PC-3 (cell line): ENCODE measurements at regions not wholly inside any gene's neighbourhood (a gene's known extent, or its start where the extent isn't known, plus 50 kb on each side); places are given as distances from the start of the nearest gene placed in this dataset.

Source experiments
- ATAC-seq: fragments of 200-7000 bp; cut with Tn5 transposase; 2 replicates; pipeline ENCODE4 v1.9.1; 2020; ENCODE audit warnings: mild to moderate bottlenecking, moderate library complexity
- BruUV-seq: library from RNA; stranded (reverse); fragments of 400-500 nt; replicated peaks from 2 replicates; lab custom pipeline; 2021; lab: Mats Ljungman, UMichigan
- CTCF ChIA-PET: fragments of 300-600 bp; sonication (Branson Sonifier 250); formaldehyde crosslinking; loops from one replicate; lab custom pipeline; 2022; ENCODE audit warnings: antibody characterized with exemption; lab: Charles Lee
- POLR2A ChIA-PET: fragments of 300-600 bp; sonication (Branson Sonifier 250); formaldehyde crosslinking; loops from one replicate; lab custom pipeline; 2022; ENCODE audit warnings: antibody characterized with exemption; ENCODE audit not compliant: unreplicated experiment; lab: Charles Lee
- DNase-seq: peaks from one replicate; pipeline ENCODE4 v3.0.0-alpha.2; 2015
- H2AFZ ChIP-seq: fragments of 300-600 bp; sonication (generic); 2 replicates; pipeline ENCODE4 v1.6.0; 2016; ENCODE audit warnings: antibody characterized with exemption, low read length
- H3F3A ChIP-seq: fragments of 300-600 bp; sonication (generic); one replicate; pipeline ENCODE4 v1.6.0; 2017; ENCODE audit warnings: antibody characterized with exemption, low read length, control low read depth, mild to moderate bottlenecking; ENCODE audit not compliant: unreplicated experiment
- H3K27ac ChIP-seq: fragments of 300-600 bp; sonication (generic); 2 replicates; pipeline ENCODE4 v1.5.1; 2016; ENCODE audit warnings: mild to moderate bottlenecking, low read length
- H3K27me3 ChIP-seq: fragments of 300-600 bp; sonication (generic); 2 replicates; pipeline ENCODE4 v1.6.1; 2016; ENCODE audit warnings: low read length, mixed read lengths
- H3K36me3 ChIP-seq: fragments of 300-600 bp; sonication (generic); 2 replicates; pipeline ENCODE4 v1.6.1; 2016; ENCODE audit warnings: low read depth, mixed run types, low read length, mixed read lengths
- H3K4me1 ChIP-seq: fragments of 300-600 bp; sonication (generic); 2 replicates; pipeline ENCODE4 v1.5.1; 2016; ENCODE audit warnings: low read length; ENCODE audit not compliant: insufficient read depth
- H3K4me2 ChIP-seq: fragments of 300-600 bp; sonication (generic); 2 replicates; pipeline ENCODE4 v1.6.0; 2016; ENCODE audit warnings: low read length
- H3K4me3 ChIP-seq: fragments of 300-600 bp; sonication (generic); 2 replicates; pipeline ENCODE4 v1.5.1; 2016; ENCODE audit warnings: mild to moderate bottlenecking, low read length, mixed read lengths
- H3K79me2 ChIP-seq: fragments of 300-600 bp; sonication (generic); 2 replicates; pipeline ENCODE4 v1.6.1; 2017; ENCODE audit warnings: low read length, mixed read lengths
- H3K9ac ChIP-seq: fragments of 300-600 bp; sonication (generic); 2 replicates; pipeline ENCODE4 v1.6.0; 2016; ENCODE audit warnings: mild to moderate bottlenecking, low read length
- H3K9me2 ChIP-seq: fragments of 300-600 bp; sonication (generic); replicated peaks from 2 replicates; pipeline ENCODE4 v1.6.1; 2016; ENCODE audit warnings: mixed run types, low read length, mixed read lengths
- H3K9me3 ChIP-seq: fragments of 300-600 bp; sonication (generic); 2 replicates; pipeline ENCODE4 v1.6.1; 2016; ENCODE audit warnings: low read length, mixed read lengths
- H4K20me1 ChIP-seq: fragments of 300-600 bp; sonication (generic); 2 replicates; pipeline ENCODE4 v1.6.1; 2016; ENCODE audit warnings: low read length, mixed read lengths
- EZH2 ChIP-seq: fragments of 300-600 bp; sonication (generic); IDR thresholded peaks from one replicate; pipeline ENCODE4 v1.6.1; 2017; ENCODE audit warnings: antibody characterized with exemption, mild to moderate bottlenecking, low read length; ENCODE audit not compliant: unreplicated experiment
- EZH2phosphoT487 ChIP-seq: fragments of 300-600 bp; sonication (generic); IDR thresholded peaks from 2 replicates; pipeline ENCODE4 v1.6.1; 2018; ENCODE audit warnings: mild to moderate bottlenecking, antibody characterized with exemption, low read length, borderline replicate concordance
- intact Hi-C: fragments of 100-400 bp; cut with micrococcal nuclease; formaldehyde crosslinking; loops from 2 replicates; pipeline ENCODE4 v1.9.0; 2023
- TF ChIP-seq, protein P1 (sequence below): fragments of 300-600 bp; sonication (generic); conservative IDR thresholded peaks from 2 replicates; pipeline ENCODE4 v1.5.1; 2017; ENCODE audit warnings: antibody characterized with exemption, low read depth, mild to moderate bottlenecking, low read length

DNA sequence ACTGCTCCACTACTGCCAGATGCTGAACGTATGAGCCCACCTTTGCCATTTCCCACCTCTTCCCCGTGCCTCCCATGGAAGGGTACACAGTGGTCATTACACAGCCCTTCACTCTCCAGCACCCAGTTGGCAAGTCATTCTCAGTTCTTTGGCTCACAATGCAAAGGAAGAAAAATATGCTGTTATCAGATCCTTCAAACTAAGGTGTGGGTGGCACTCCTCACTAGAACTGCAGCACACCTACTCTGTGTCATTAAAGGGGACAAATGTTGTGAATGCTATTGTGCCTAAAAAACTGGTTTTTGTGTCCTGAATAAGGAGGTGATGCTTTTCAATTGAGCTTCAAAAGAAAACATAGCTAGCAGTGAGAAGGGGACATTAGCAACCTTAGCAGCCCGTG is 183.1 kb upstream of the SNX2 start:
- ChIA-PET POLR2A (no interaction called here), CTCF (no interaction called here)
- Histone ChIP-seq H3K9me3 (no peaks in the 10 kb centered on the region), H3K9me2 (no peaks in the 10 kb centered on the region), H3K9ac (no peak overlapping the region), H3K36me3 (no peaks in the 10 kb centered on the region), H3F3A (no peaks in the 10 kb centered on the region), H3K4me1 (no peaks in the 10 kb centered on the region), H3K27ac (no peak overlapping the region), H2AFZ (no peak overlapping the region), H3K27me3 (peaks cover 8% of the 10 kb centered on the region), H3K4me3 (no peak overlapping the region), H3K4me2 (no peak overlapping the region), H4K20me1 (no peaks in the 10 kb centered on the region), H3K79me2 (no peaks in the 10 kb centered on the region)
- intact Hi-C loops: no loop called here
- DNase-seq (no peak), ATAC-seq (no peak)
- TF ChIP-seq, protein P1, sequence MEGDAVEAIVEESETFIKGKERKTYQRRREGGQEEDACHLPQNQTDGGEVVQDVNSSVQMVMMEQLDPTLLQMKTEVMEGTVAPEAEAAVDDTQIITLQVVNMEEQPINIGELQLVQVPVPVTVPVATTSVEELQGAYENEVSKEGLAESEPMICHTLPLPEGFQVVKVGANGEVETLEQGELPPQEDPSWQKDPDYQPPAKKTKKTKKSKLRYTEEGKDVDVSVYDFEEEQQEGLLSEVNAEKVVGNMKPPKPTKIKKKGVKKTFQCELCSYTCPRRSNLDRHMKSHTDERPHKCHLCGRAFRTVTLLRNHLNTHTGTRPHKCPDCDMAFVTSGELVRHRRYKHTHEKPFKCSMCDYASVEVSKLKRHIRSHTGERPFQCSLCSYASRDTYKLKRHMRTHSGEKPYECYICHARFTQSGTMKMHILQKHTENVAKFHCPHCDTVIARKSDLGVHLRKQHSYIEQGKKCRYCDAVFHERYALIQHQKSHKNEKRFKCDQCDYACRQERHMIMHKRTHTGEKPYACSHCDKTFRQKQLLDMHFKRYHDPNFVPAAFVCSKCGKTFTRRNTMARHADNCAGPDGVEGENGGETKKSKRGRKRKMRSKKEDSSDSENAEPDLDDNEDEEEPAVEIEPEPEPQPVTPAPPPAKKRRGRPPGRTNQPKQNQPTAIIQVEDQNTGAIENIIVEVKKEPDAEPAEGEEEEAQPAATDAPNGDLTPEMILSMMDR: no peak
- TF ChIP-seq EZH2phosphoT487 (no peak), EZH2 (no peak)
- BruUV-seq: no TSS peak

DNA sequence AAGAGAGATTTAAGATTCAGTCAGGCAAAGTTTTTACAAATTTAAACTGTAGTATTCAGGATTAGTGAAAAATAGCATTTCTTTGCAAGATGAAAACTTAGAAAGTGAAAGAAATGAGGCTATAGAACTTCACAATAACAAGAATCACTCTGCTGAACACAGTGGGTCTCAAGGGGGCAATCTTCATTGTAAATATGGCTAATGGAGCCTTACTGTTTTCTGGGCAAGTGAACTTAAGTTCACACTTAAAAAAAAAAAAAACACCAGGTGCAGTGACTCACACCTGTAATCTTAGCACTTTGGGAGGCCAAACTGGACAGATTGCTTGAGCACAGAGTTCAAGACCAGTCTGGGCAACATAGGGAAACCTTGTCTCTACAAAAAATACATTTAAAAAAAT is 175.9 kb upstream of the SNX2 start:
- DNase-seq (no peak), ATAC-seq (no peak)
- intact Hi-C loops: no loop called here
- H3K79me2 ChIP-seq: no peaks in the 10 kb centered on the region
- no peaks in the 10 kb centered on the region for H3F3A ChIP-seq
- H3K27me3 ChIP-seq: no peaks in the 10 kb centered on the region
- ChIA-PET CTCF (no interaction called here), POLR2A (no interaction called here)
- H3K27ac ChIP-seq: no peak overlapping the region
- H3K36me3 ChIP-seq: no peaks in the 10 kb centered on the region
- H2AFZ ChIP-seq: no peak overlapping the region
- no peaks in the 10 kb centered on the region for H4K20me1 ChIP-seq
- H3K4me2 ChIP-seq: no peak overlapping the region
- no peaks in the 10 kb centered on the region for H3K9me2 ChIP-seq
- no TSS peak for BruUV-seq
- H3K9me3 ChIP-seq: no peaks in the 10 kb centered on the region
- TF ChIP-seq EZH2phosphoT487: no peak
- no peak for TF ChIP-seq EZH2
- TF ChIP-seq, protein P1: no peak
- no peak overlapping the region for H3K9ac ChIP-seq
- H3K4me3 ChIP-seq: no peak overlapping the region
- H3K4me1 ChIP-seq: no peaks in the 10 kb centered on the region

DNA sequence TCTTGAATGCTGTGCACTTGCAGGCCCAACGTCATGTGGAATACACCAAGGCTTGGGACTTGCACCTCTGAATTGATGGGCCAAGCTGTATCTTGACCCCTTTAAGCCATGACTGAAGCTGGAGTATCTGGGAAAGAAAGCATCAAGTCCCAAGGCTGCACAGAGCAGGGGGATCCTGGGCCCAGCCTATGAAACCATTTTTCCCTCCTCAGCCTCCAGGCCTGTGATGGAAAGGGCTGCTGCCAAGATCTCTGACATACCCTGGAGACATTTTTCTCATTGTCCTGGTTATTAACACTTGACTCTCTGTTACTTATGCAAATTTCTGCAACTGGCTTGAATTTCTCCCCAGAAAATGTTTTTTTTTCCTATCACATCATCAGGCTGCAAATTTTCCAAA is 174.0 kb upstream of the SNX2 start:
- POLR2A ChIA-PET: no interaction called here

More for the DNA sequence above, 174.0 kb upstream of the SNX2 start:
- Histone ChIP-seq H3F3A (no peaks in the 10 kb centered on the region), H3K9me3 (no peaks in the 10 kb centered on the region), H3K4me3 (no peak overlapping the region), H4K20me1 (no peaks in the 10 kb centered on the region), H3K27me3 (no peaks in the 10 kb centered on the region), H2AFZ (no peak overlapping the region), H3K36me3 (no peaks in the 10 kb centered on the region), H3K79me2 (no peaks in the 10 kb centered on the region), H3K4me2 (no peak overlapping the region), H3K4me1 (no peaks in the 10 kb centered on the region), H3K9ac (no peak overlapping the region), H3K27ac (no peak overlapping the region), H3K9me2 (no peaks in the 10 kb centered on the region)
- TF ChIP-seq, protein P1: no peak
- no peak for TF ChIP-seq EZH2
- no peak for TF ChIP-seq EZH2phosphoT487
- DNase-seq (no peak), ATAC-seq (no peak)
- intact Hi-C loops: no loop called here
- CTCF ChIA-PET: no interaction called here
- BruUV-seq: no TSS peak
